ENCODE measurements at regions not wholly inside any gene's neighbourhood (a gene's known extent, or its start where the extent isn't known, plus 50 kb on each side); places are given as distances from the start of the nearest gene placed in this dataset.
"Not testable (repeated sequence)": the region's sequence is repeated elsewhere in the genome, so short reads cannot be mapped to it uniquely, and the experiment has no call there.

DNA sequence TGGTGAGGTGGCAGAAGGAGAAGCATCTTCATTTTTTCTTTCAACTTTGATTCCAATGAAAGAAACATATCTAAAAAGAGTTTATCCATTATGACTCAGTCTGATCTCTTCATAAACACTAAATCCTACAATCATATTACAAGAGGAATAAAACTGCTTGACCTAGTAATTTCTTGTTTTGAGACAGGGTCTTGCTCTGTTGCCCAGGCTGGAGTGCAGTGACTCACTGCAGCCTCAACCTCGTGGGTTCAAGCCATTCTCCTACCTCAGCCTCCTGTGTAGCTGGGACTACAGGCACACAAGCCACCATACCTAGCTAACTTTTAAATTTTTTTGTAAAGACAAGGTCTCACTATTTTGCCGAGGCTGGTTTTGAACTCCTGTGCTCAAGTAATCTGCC lies 147.2 kb downstream of the NDUFA12 start:
- no peak for DNase-seq

DNA sequence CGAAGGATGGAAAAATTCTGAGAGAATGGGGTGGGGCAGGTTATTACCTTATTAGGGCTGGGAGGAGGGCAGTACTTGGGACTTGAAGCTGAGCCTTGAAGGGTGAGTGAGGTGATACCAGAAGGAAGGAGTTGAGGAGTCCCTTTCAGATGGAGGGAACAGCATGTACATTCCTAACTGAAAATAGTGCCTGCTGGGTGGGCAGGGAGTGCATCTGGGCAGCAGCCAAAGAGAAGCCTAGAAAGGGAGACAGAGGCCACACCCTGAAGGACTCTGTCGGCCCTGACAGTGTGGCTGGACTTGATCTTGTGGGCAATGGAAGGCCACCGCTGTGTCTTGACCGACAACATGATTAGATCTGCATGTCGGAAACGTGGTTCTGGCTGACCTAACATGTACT lies 147.6 kb downstream of the NDUFA12 start:
- no peak for DNase-seq

DNA sequence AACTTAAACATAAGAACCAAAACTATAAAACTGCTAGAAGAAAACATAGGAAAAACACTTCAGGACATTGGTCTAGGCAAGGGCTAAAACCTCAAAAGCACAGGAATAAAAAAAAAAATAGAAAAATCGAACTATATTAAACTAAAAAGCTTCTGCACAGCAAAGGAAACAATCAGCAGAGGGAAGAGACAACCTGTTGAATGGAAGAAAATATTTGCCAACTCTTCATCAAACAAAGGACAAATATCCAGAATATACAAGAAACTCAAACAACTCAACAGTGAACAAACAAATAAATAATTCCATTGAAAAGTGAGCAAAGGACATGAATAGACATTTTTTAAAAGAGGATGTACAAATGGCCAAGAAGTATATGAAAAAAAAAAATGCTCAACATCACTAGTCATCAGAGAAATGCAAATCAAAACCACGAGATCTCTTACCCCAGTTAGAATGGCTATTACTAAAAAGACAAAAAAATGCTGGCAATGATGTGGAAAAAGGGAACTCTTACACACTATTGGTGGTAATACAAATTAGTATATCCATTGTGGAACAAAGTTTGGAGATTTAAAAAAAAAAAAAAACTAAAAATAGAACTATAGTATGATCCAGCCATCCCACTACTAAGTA lies 152.0 kb downstream of the NDUFA12 start:
- DNase-seq: no peak

DNA sequence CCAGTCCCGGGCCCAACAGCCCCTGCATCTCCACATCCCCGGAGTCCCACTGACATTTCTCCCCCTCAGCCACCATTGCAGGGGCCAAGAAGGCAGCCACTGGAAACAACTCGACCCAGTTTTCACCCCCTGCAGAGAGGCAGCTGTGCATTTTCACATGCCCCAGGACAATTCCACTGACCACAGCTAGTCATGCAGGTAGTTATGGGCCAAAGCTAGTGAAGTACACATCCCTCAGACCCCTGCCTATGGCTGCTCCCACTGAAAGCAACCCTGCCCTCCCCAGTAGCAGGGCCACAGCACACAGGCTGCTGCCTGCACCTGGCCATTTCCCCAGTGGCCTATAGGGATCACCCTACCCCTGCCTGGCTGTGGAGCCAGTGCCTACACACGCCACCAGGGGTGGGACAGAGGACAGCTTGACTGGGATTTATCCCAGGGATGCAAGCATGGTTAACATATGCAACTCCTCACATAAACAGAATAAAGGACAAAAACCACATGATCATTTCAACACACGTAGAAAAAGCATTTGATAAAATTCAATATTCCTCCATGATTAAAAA lies 154.0 kb downstream of the NDUFA12 start:
- DNase-seq: no peak

DNA sequence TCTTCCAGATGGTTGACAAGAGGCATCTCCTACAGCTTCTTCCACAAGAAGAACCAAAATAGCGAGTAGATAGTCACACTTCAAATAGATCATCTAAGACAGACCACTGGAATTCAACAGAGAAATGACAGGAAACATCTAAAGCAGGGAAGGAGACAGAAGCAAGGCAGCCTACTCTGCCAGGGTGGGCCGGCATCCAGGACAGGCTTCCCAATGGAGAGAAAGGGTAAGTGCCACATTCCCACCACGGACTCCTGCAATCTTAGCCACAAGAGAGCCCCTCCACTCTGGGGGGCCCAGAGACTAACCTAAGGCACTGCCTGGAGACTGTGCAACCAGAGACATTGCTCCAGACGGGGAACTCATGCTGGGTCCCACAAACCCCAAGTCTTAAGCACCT lies 154.5 kb downstream of the NDUFA12 start:
- no peak for DNase-seq

GRCh38 chr12:94845110-94845509 lies 158.4 kb downstream of the NDUFA12 start:
- no peak for DNase-seq

GRCh38 chr12:94844452-94844851 lies 159.0 kb downstream of the NDUFA12 start:
- no peak for DNase-seq

DNA sequence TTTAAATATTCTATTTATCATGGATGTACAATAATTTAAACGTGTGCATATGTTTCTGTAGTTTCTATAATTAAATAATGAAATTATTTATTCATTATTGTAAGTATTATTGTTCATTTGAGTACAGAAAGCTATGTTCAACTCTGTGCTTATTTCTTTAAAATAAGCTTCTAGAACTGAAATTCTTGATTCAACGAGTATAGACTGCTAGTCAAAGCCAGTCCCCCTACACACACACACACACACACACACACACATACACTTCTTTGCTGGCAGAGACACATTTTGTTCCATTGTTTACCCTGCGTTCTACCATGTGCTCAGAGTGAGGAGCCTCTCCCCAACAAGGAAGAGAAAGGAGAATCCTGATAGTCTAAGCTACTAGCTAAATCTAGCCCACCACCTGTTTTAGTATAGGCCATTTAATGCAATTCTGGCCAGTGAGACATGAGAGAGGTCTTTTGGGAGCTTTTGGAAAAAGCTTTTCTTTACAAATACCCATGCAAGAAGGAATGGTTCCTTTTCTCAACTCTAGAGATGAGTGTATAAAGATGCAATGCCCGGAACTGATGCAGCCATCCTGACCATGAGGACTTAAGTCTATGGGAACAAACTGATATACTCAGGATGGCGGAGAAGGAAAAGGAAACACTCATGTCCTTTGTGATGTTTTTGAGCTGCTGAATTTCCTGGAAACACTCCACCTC lies 161.4 kb downstream of the NDUFA12 start:
- no peak for DNase-seq

- no peak for DNase-seq
These were observed 162.3 kb downstream of the NDUFA12 start for GRCh38 chr12:94841177-94841576.

DNA sequence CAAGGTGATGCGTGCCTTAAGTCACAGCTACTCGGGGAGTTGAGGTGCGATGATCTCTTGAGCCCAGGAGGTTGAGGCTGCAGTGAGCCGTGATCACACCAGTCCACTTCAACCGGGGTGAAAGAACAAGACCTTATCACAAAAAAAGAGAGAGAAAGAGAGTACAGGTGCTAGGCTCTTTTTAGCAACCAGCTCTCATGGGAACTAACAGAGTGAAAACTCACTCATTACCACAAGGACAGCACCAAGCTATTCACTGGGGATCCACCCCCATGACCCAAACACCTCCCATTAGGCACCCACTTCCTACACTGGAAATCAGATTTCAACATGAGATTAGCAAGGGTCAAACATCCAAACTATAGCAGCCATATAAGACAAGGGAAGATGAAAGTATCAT lies 164.2 kb downstream of the NDUFA12 start:
- DNase-seq: no peak

DNA sequence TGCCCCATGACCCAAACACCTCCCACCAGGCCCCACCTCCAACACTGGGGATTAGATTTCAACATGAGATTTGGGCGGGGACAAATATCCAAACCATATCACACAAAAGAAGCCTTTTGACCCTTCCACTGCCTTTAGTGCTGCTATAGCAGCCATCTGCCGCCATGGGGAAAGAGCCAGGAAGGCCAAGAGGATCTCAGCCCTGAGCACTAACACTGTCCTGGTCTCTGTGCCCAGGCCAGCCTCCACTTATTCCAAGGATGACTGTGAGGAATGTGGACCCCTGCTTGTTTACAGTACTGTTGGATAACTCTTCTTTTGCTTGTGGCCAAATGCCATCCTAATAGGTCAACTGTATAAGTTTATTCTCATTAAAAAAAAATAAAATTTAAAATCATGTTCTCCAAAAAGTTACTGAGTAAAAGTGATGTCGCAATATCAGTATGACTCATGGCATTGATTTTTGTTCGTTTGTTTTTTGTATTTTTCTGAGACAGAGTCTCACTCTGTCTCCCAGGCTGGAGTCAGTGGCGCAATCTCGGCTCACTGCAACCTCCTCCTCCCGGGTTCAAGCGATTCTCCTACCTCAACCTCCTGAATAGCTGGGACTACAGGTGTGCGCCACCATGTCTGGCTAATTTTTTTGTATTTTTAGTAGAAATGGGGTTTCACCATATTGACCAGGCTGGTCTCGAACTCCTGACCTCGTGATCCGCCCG lies 166.4 kb downstream of the NDUFA12 start:
- not testable (repeated sequence) for DNase-seq

- DNase-seq: no peak
These were observed 169.4 kb downstream of the NDUFA12 start for GRCh38 chr12:94834036-94834625.

GRCh38 chr12:94832780-94833681 lies 170.5 kb downstream of the NDUFA12 start:
- no peak for DNase-seq

GRCh38 chr12:94832105-94832504 lies 171.4 kb downstream of the NDUFA12 start:
- DNase-seq: no peak

DNA sequence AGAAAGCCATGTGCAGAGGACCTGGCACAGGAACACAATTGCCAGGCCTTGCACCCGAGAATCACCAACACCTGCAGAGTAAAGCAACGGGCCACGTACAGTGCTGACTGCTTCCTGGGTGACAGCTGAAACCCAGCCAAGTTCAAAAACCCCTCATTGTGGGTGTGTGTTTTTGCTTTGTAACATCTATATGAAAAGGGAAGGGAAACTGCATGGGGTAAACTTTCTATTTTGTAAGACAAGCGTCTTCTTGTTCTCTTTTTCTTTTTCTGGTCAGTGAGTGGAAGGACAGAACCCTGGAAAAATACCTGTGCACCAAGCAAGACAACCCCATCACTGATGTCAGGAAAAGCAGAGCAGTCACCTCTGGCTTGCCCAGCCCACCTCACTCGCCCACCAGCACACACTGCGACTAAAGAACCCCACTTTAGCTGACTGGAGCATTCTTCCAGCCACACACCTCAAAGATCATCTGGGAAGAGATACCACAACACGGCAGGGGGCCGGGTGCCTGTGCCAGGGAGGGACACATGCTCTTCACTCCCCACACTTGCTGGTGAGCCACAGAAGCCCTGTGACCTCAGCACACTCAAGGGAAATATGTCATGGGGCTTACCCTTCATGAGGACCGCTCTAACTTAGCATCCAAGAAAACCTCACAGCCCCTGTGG lies 172.3 kb downstream of the NDUFA12 start:
- no peak for DNase-seq

- DNase-seq: no peak
These were observed 173.9 kb downstream of the NDUFA12 start for GRCh38 chr12:94829552-94829951.

GRCh38 chr12:94819011-94819410 lies 168.7 kb upstream of the TMCC3 start:
- no peak for DNase-seq

- DNase-seq: no peak
These were observed 167.3 kb upstream of the TMCC3 start for GRCh38 chr12:94817695-94818075.

DNA sequence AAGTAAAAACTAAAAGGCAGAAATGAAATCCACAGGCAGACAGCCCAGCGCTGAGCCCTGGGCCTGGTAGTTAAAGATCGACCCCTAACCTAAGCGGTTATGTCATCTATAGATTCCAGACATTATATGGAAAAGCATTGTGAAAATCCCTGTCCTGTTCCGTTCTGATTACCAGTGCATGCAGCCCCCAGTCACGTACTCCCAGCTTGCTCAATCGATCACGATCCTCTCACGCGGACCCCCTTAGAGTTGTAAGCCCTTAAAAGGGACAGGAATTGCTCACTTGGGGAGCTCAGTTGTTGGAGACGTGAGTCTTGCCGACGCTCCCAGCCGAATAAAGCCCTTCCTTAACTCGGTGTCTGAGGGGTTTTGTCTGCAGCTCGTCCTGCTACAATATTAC lies 166.8 kb upstream of the TMCC3 start:
- DNase-seq: not testable (repeated sequence)

DNA sequence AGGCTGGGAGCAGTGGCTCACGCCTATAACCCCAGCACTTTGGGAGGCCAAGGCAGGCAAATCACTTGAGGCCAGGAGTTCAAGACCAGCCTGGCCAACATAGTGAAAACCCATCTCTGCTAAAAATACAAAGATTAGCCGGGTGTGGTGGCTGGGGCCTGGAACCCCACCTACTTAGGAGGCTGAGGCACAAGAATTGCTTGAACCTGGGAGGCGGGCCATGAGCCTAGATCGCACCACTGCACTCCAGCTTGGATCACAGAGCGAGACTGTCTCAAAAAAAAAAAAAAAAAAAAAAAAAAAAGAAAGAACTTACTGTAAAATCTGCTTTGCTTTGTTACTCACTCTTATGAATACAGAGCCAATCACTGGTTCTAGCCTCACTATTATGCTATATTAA lies 166.4 kb upstream of the TMCC3 start:
- not testable (repeated sequence) for DNase-seq

- DNase-seq: no peak
These were observed 165.6 kb upstream of the TMCC3 start for GRCh38 chr12:94815958-94816357.

- no peak for DNase-seq
These were observed 165.1 kb upstream of the TMCC3 start for GRCh38 chr12:94815450-94815849.

Measured in SHP77 treated with DMSO at 0.1 percent for 48 hours (cell line).